Endodermal cell (in vitro differentiated cells): ENCODE measurements at regions not wholly inside any gene's neighbourhood (a gene's known extent, or its start where the extent isn't known, plus 50 kb on each side); places are given as distances from the start of the nearest gene placed in this dataset.

Experiments used
- DNase-seq: peaks from one replicate; pipeline ENCODE4 v3.0.0-alpha.2; 2017
- H3K27ac ChIP-seq: 2 replicates; pipeline ENCODE4 v1.5.1; 2013; ENCODE audit warnings: mild to moderate bottlenecking, low read depth, low read length, moderate library complexity
- H3K27me3 ChIP-seq: 2 replicates; pipeline ENCODE4 v1.6.1; 2013; ENCODE audit warnings: mild to moderate bottlenecking, low read length, moderate library complexity; ENCODE audit not compliant: insufficient read depth, control insufficient read depth, poor library complexity, severe bottlenecking
- H3K36me3 ChIP-seq: 2 replicates; pipeline ENCODE4 v1.7.0; 2013; ENCODE audit warnings: mild to moderate bottlenecking, low read length, moderate library complexity; ENCODE audit not compliant: control insufficient read depth, insufficient read depth
- H3K4me1 ChIP-seq: one replicate; pipeline ENCODE4 v1.7.0; 2013; ENCODE audit warnings: low read length; ENCODE audit not compliant: control insufficient read depth, insufficient read depth
- H3K4me3 ChIP-seq: 2 replicates; pipeline ENCODE4 v1.5.1; 2013; ENCODE audit warnings: mild to moderate bottlenecking, low read length, moderate library complexity
- H3K9ac ChIP-seq: 2 replicates; pipeline ENCODE4 v1.6.1; 2013; ENCODE audit warnings: mild to moderate bottlenecking, low read length, moderate library complexity; ENCODE audit not compliant: poor library complexity, severe bottlenecking; ENCODE audit errors: extremely low read depth
- H3K9me3 ChIP-seq: 2 replicates; pipeline ENCODE4 v1.6.1; 2013; ENCODE audit warnings: mild to moderate bottlenecking, low read length, moderate library complexity; ENCODE audit not compliant: control insufficient read depth
- H3K27ac Mint-ChIP-seq: 2 replicates; pipeline ENCODE4 v1.8.0; 2020; ENCODE audit warnings: mixed read lengths
- H3K27me3 Mint-ChIP-seq: 2 replicates; pipeline ENCODE4 v1.8.0; 2021; ENCODE audit warnings: mild to moderate bottlenecking, mixed read lengths; ENCODE audit not compliant: insufficient read depth
- H3K36me3 Mint-ChIP-seq: 2 replicates; pipeline ENCODE4 v1.8.0; 2020; ENCODE audit warnings: low read depth, mixed read lengths
- H3K4me1 Mint-ChIP-seq: 2 replicates; pipeline ENCODE4 v1.8.0; 2020; ENCODE audit warnings: mixed read lengths
- H3K4me3 Mint-ChIP-seq: 2 replicates; pipeline ENCODE4 v1.8.0; 2020; ENCODE audit warnings: mild to moderate bottlenecking, moderate library complexity, mixed read lengths
- H3K9me3 Mint-ChIP-seq: 2 replicates; pipeline ENCODE4 v1.8.0; 2020; ENCODE audit warnings: mild to moderate bottlenecking, mixed read lengths
- WGBS, 2 experiments: methylation state at CpG; one replicate each; pipeline versions ENCODE4 v1.1.5 to v1.1.7; 2013; ENCODE audit warnings: missing lambda C conversion rate in 2 of 2, mixed read lengths in 1 of 2; ENCODE audit not compliant: insufficient coverage in 1 of 2, insufficient read length in 1 of 2; 5-methylcytosine and 5-hydroxymethylcytosine counted together
- TF ChIP-seq, protein P1 (sequence below): fragments of 200-600 bp; sonication (generic); conservative IDR thresholded peaks from 2 replicates; pipeline ENCODE4 v1.5.0; 2021; ENCODE audit warnings: antibody characterized with exemption, mild to moderate bottlenecking

DNA sequence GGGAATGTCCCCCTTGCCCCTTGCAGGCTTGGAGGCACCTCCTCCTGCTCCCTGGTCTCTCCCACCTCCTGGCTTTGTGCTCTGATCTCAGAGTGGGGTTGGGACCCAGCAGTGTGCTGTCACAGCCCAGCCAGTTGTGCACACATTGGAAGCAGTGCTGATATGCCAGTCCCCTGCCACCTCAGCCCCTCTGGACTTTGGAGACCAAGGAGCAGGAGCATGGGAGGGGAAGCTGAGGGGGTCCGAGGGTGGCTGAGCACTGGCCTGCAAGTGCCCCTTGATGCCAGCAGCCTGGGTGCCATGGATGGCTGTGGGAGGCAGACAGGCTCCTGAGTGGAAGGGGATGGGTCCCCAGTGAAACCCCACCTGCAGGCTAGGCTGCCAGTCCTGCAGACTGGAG, 235.4 kb downstream of the ZNF716 start:
- peaks cover 6% of the 10 kb centered on the region for H3K9me3 ChIP-seq
- H3K4me3 ChIP-seq: no peak overlapping the region
- DNase-seq: no peak
- H3K4me1 Mint-ChIP-seq: no peaks in the 10 kb centered on the region
- TF ChIP-seq, protein P1, sequence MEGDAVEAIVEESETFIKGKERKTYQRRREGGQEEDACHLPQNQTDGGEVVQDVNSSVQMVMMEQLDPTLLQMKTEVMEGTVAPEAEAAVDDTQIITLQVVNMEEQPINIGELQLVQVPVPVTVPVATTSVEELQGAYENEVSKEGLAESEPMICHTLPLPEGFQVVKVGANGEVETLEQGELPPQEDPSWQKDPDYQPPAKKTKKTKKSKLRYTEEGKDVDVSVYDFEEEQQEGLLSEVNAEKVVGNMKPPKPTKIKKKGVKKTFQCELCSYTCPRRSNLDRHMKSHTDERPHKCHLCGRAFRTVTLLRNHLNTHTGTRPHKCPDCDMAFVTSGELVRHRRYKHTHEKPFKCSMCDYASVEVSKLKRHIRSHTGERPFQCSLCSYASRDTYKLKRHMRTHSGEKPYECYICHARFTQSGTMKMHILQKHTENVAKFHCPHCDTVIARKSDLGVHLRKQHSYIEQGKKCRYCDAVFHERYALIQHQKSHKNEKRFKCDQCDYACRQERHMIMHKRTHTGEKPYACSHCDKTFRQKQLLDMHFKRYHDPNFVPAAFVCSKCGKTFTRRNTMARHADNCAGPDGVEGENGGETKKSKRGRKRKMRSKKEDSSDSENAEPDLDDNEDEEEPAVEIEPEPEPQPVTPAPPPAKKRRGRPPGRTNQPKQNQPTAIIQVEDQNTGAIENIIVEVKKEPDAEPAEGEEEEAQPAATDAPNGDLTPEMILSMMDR: no peak
- no peak overlapping the region for H3K9ac ChIP-seq
- H3K36me3 ChIP-seq: no peaks in the 10 kb centered on the region
- no peaks in the 10 kb centered on the region for H3K27me3 ChIP-seq
- no peak overlapping the region for H3K27ac ChIP-seq
- H3K4me3 Mint-ChIP-seq: no peak overlapping the region
- H3K27ac Mint-ChIP-seq: no peak overlapping the region
- H3K27me3 Mint-ChIP-seq: no peaks in the 10 kb centered on the region
- 60 to 76% methylated on average over 1 of the region's 1 CpG for WGBS, 2 experiments
- no peaks in the 10 kb centered on the region for H3K36me3 Mint-ChIP-seq
- H3K9me3 Mint-ChIP-seq: peaks cover 74% of the 10 kb centered on the region
- no peaks in the 10 kb centered on the region for H3K4me1 ChIP-seq
